K562 (cell line): ENCODE measurements at regions not wholly inside any gene's neighbourhood (a gene's known extent, or its start where the extent isn't known, plus 50 kb on each side); places are given as distances from the start of the nearest gene placed in this dataset.

ENCODE experiments used
- ATAC-seq: fragments of 200-7000 bp; cut with Tn5 transposase; 3 replicates; pipeline ENCODE4 v1.9.1; 2020; ENCODE audit warnings: moderate library complexity
- BruUV-seq: library from RNA; stranded (reverse); fragments of 400-500 nt; replicated peaks from 2 replicates; lab custom pipeline; 2021; lab: Mats Ljungman, UMichigan
- CTCF ChIA-PET: fragments of 300-600 bp; formaldehyde crosslinking; extraction: SDS; loops from one replicate; lab custom pipeline; 2021; ENCODE audit warnings: low intra/inter-chr PET ratio; lab: Yijun Ruan, JAX
- POLR2A ChIA-PET: fragments of 300-600, 350-650 bp; sonication (Branson Sonifier 250); formaldehyde crosslinking; extraction: SDS; loops from one replicate; lab custom pipeline; 2021; ENCODE audit warnings: antibody characterized with exemption, inconsistent platforms; lab: Yijun Ruan, JAX
- DNase-seq, 4 experiments: peaks; one replicate each; pipeline versions ENCODE4 v3.0.0 to v3.0.0-alpha.2; 2011 to 2018; ENCODE audit warnings: low spot score in 3 of 4, mixed read lengths in 3 of 4; ENCODE audit errors: extremely low read depth in 1 of 4
- FAIRE-seq: peaks from 2 replicates; lab custom pipeline; 2011; peaks lifted over from hg19 to GRCh38; lab: Jason Lieb, UNC
- H2AFZ ChIP-seq: 2 replicates; pipeline ENCODE4 v1.6.0; 2011; ENCODE audit warnings: low read depth, low read length, control low read depth, inconsistent platforms
- H3K27ac ChIP-seq: fragments of 200-600 bp; 3 replicates; pipeline ENCODE4 v1.8.0; 2011; ENCODE audit warnings: low read depth, mild to moderate bottlenecking, control low read depth, inconsistent platforms, low read length, moderate library complexity, mixed read lengths; ENCODE audit errors: extremely low read depth
- H3K27me3 ChIP-seq, 2 experiments: fragments of 300-600 bp in 1 of 2; 2 replicates in 1 of 2; 3 replicates in 1 of 2; pipeline versions ENCODE4 v1.6.0 to v1.8.0; 2011; ENCODE audit warnings: inconsistent platforms in 2 of 2, low read length in 2 of 2, mild to moderate bottlenecking in 1 of 2, mixed read lengths in 1 of 2, moderate library complexity in 1 of 2; ENCODE audit not compliant: control insufficient read depth in 2 of 2, insufficient read depth in 2 of 2
- H3K36me3 ChIP-seq: fragments of 300-600 bp; 3 replicates; pipeline ENCODE4 v1.8.0; 2011; ENCODE audit warnings: mild to moderate bottlenecking, low read length, inconsistent platforms; ENCODE audit not compliant: control insufficient read depth, insufficient read depth
- H3K4me1 ChIP-seq, 2 experiments: fragments of 200-600 bp in 1 of 2; replicated peaks in 1 of 2; 2 replicates in 1 of 2; 3 replicates in 1 of 2; pipeline versions ENCODE4 v1.5.1 to v1.8.0; 2011; ENCODE audit warnings: inconsistent platforms in 2 of 2, low read length in 2 of 2, mild to moderate bottlenecking in 1 of 2, mixed read lengths in 1 of 2, moderate library complexity in 1 of 2; ENCODE audit not compliant: control insufficient read depth in 2 of 2, insufficient read depth in 2 of 2
- H3K4me2 ChIP-seq: 2 replicates; pipeline ENCODE4 v1.6.1; 2011; ENCODE audit warnings: low read length, control low read depth, inconsistent platforms, mixed read lengths; ENCODE audit not compliant: insufficient read depth
- H3K4me3 ChIP-seq: fragments of 200-600 bp; sonication (generic), shearing (Covaris generic); 2 replicates; pipeline ENCODE4 v1.5.1; 2016; ENCODE audit warnings: control low read depth, inconsistent platforms
- H3K79me2 ChIP-seq: fragments of 200-600 bp; 3 replicates; pipeline ENCODE4 v1.8.0; 2011; ENCODE audit warnings: low read length, inconsistent platforms; ENCODE audit not compliant: control insufficient read depth, insufficient read depth
- H3K9ac ChIP-seq, 2 experiments: 2 replicates each; pipeline versions ENCODE4 v1.6.0 to v1.6.1; 2011; ENCODE audit warnings: low read depth in 2 of 2, low read length in 2 of 2, control low read depth in 1 of 2, inconsistent platforms in 1 of 2, mild to moderate bottlenecking in 1 of 2, mixed read lengths in 1 of 2; ENCODE audit not compliant: insufficient read depth in 1 of 2
- H3K9me1 ChIP-seq: one replicate; pipeline ENCODE4 v1.6.0; 2011; ENCODE audit warnings: inconsistent platforms, mild to moderate bottlenecking, low read length, moderate library complexity; ENCODE audit not compliant: control insufficient read depth, insufficient read depth
- H3K9me3 ChIP-seq: replicated peaks from 2 replicates; pipeline ENCODE4 v1.5.1; 2011; ENCODE audit warnings: low read depth, low read length, inconsistent platforms; ENCODE audit not compliant: control insufficient read depth, insufficient read depth
- H4K20me1 ChIP-seq: replicated peaks from 2 replicates; pipeline ENCODE4 v1.6.1; 2011; ENCODE audit warnings: low read length, inconsistent platforms, mixed read lengths; ENCODE audit not compliant: control insufficient read depth, insufficient read depth
- ARID1B ChIP-seq: fragments of 450-650 bp; IDR thresholded peaks from 2 replicates; pipeline ENCODE4 v1.6.1; 2016; ENCODE audit warnings: antibody characterized with exemption, mild to moderate bottlenecking, inconsistent platforms
- BCL6 ChIP-seq: fragments of 250-450 bp; sonication (Bioruptor Pico); IDR thresholded peaks from 2 replicates; pipeline ENCODE4 v1.4.0; 2020
- JUND ChIP-seq, 2 experiments: IDR thresholded peaks; 2 replicates in 1 of 2; 3 replicates in 1 of 2; pipeline ENCODE4 v1.6.1; 2011; ENCODE audit warnings: borderline replicate concordance in 2 of 2, low read depth in 2 of 2, low read length in 2 of 2, improper control_type of control experiment in 1 of 2, missing biosample characterization in 1 of 2, missing genetic modification characterization in 1 of 2, missing genetic modification reagents in 1 of 2
- MGA ChIP-seq: fragments of 450-650 bp; IDR thresholded peaks from 2 replicates; pipeline ENCODE4 v1.6.1; 2016; ENCODE audit warnings: mild to moderate bottlenecking, moderate library complexity
- PTTG1 ChIP-seq: fragments of 450-650 bp; IDR thresholded peaks from 2 replicates; pipeline ENCODE4 v1.6.1; 2016; ENCODE audit warnings: low read depth, mild to moderate bottlenecking, missing genetic modification characterization, missing compliant biosample characterization
- RBM22 ChIP-seq: fragments of 200-400 bp; formaldehyde crosslinking; IDR thresholded peaks from 2 replicates; pipeline ENCODE4 v1.6.1; 2018; ENCODE audit warnings: low read length, low read depth; ENCODE audit not compliant: poor library complexity, severe bottlenecking
- TAL1 ChIP-seq: fragments of 450-650 bp; IDR thresholded peaks from 2 replicates; pipeline ENCODE4 v1.6.1; 2016; ENCODE audit warnings: mild to moderate bottlenecking
- WGBS: fragments of 100-300 bp; shearing (Covaris generic); methylation state at CpG from one replicate; pipeline ENCODE4 v1.1.6; 2016; ENCODE audit warnings: low coverage, mixed read lengths; ENCODE audit not compliant: insufficient coverage; ENCODE audit errors: missing lambda C conversion rate; 5-methylcytosine and 5-hydroxymethylcytosine counted together
- in situ Hi-C: fragments of 300-500 bp; cut with MboI; formaldehyde crosslinking; loops from 4 replicates; pipeline ENCODE4 v1.15.0; 2018; ENCODE audit warnings: inconsistent platforms, mixed read lengths
- intact Hi-C: fragments of 100-400 bp; cut with micrococcal nuclease; formaldehyde crosslinking; loops from 2 replicates; pipeline ENCODE4 v1.14.2; 2022

- no peaks in the 10 kb centered on the region for H3K79me2 ChIP-seq
- TF ChIP-seq ARID1B (no peak), RBM22 (no peak), BCL6 (CRISPR knock-in tag) (no peak), MGA (no peak), TAL1 (no peak), JUND (IDR thresholded peaks at IDR 0.05; ENCODE audit: borderline replicate concordance, low read depth, low read length) (no peak), JUND (tag; IDR thresholded peaks at IDR 0.05; ENCODE audit: borderline replicate concordance, low read depth, low read length) (no peak), PTTG1 (no peak)
- no peaks in the 10 kb centered on the region for H3K4me1 ChIP-seq
- in situ Hi-C loops (no loop called here), intact Hi-C loops (no loop called here)
- BruUV-seq = no TSS peak
- no peak overlapping the region for H3K9ac ChIP-seq
- no peaks in the 10 kb centered on the region for H3K27me3 ChIP-seq
- H4K20me1 ChIP-seq = no peaks in the 10 kb centered on the region
- CTCF ChIA-PET = no interaction called here
- H3K9me1 ChIP-seq = no peaks in the 10 kb centered on the region
- H2AFZ ChIP-seq = no peak overlapping the region
- no peak for DNase-seq
- no peak for FAIRE-seq
- no peaks in the 10 kb centered on the region for H3K9me3 ChIP-seq
- H3K36me3 ChIP-seq = peaks cover 28% of the 10 kb centered on the region
- no peak overlapping the region for H3K4me2 ChIP-seq
- POLR2A ChIA-PET = no interaction called here
- WGBS = 84% methylated on average over 2 of the region's 2 CpGs
- no peak overlapping the region for H3K27ac ChIP-seq
- no peak for ATAC-seq
- no peak overlapping the region for H3K4me3 ChIP-seq
Observed at GRCh38 chr18:1270081-1270480, 365.4 kb downstream of the ADCYAP1 start.
